ENCODE measurements at regions not wholly inside any gene's neighbourhood (a gene's known extent, or its start where the extent isn't known, plus 50 kb on each side); places are given as distances from the start of the nearest gene placed in this dataset.

DNA sequence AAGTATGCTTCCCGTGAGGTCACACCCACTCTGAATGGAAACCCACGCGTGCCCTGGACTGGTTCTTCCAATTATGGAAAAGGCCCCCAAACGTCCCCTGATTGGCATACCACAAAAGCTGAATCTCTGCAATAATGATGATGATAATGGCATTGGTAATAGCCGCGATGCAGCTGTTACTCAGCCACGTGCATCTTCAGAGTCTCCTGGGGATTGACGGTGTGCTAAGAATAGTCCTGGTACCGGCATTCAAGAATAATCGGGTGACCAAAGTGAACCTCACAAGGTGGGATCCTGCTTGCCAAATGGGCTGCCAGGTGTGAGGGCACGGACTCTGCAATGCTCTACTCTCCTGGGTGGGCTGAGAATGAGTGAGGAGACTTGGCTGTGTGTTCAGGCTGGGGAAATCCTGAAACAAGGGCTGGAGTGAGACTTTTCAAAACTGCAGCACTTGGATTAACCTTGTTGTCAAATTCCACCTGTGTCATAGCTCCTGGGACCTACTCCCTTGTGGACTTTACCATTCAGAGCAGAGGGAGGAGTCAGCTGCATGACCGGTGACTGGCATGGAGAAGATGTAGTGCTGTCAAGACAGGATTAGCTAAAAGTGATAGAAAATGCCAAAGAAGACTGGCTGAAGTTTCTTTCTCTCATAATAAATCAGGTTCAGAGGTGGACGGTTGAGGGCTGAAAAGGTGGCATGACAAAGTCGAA, 615.4 kb downstream of the MID1IP1 start:
- Histone ChIP-seq H3K4me1 (ENCODE audit: control insufficient read depth, insufficient read depth, low read length, poor library complexity, severe bottlenecking) (peaks cover 9% of the 10 kb centered on the region), H3K27ac (ENCODE audit: low read depth, low read length, severe bottlenecking) (no peak overlapping the region), H3K9me3 (ENCODE audit: control insufficient read depth, low read length) (no peaks in the 10 kb centered on the region), H3K36me3 (ENCODE audit: control insufficient read depth, insufficient read depth, low read length) (no peaks in the 10 kb centered on the region), H3K4me3 (ENCODE audit: extremely low read depth, insufficient read depth, low read length, poor library complexity, severe bottlenecking) (no peak overlapping the region)
- WGBS, 2 experiments (ENCODE audit: insufficient coverage in 2 of 2) = 96% methylated on average over 11 of the region's 14 CpGs; no CpG with 5 or more reads in 1 of the 2 experiments

DNA sequence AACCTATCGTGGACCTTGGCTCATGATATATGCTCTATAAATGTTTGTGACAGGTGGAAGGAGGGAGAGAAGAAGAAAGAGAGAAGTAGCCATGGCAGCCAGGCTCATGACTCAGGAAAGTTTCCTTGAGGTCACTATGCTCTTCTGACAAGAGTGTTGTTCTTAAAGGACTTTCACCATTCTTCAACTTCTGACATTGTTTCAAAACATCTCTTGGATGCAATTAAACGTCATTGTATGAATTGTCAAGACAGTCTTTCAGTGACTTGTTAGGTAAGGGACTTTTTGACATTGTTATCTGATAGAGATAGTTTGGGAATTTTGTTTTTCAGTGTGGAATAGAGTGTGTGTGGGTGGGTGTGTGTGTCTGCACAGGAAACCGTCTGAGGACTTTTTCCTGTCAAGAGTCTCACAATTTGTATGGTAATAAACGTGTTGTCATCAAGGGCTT, 617.0 kb downstream of the MID1IP1 start:
- Histone ChIP-seq H3K4me3 (ENCODE audit: extremely low read depth, insufficient read depth, low read length, poor library complexity, severe bottlenecking) (no peak overlapping the region), H3K36me3 (ENCODE audit: control insufficient read depth, insufficient read depth, low read length) (no peaks in the 10 kb centered on the region), H3K27ac (ENCODE audit: low read depth, low read length, severe bottlenecking) (no peak overlapping the region), H3K9me3 (ENCODE audit: control insufficient read depth, low read length) (no peaks in the 10 kb centered on the region), H3K4me1 (ENCODE audit: control insufficient read depth, insufficient read depth, low read length, poor library complexity, severe bottlenecking) (peaks cover 9% of the 10 kb centered on the region)
- 63% methylated on average over 4 of the region's 4 CpGs; no CpG with 5 or more reads in 1 of the 2 experiments for WGBS, 2 experiments (ENCODE audit: insufficient coverage in 2 of 2)

DNA sequence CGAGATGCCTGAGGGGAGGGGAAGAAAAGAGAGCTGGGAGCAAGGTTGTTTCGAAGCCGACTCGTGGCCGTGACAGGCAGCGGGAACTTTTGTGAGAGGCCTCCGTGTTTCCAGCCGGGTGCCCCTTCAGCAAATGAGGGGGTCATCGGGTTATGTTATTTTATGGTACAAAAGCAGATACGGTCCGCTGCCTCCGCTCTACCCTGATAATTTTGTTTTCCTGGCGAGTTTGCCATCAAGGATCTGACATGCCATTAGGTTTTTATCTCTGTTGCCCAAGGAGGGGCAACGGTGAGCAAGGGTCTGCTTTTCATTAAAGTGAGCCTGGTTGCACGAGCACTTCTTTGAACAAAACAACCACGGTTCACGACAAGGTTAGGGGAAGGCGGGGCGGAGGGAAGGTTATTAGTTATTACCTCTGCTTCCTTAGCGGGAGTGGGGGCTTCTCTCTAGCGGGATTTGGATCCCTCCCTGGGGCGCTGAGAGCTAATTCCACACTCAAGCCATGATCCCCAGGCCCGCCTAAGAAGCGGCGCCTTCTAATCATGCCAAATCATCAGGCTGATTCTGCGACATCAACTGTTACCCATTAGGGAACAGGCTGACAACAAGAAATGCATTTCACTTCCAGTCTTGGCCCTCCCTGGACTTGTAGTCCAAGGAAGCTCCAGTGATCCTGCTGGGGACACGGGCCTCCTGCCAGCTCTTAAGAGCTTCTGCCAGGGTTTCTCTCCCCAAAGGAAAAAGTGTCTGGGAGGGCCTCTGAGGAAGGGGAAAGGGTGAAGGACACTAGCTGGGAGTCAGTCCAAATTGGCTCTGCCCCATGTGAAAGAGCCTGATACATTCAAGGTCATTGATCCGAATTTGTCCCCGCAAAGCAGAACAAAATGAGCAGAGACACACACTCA, 617.7 kb downstream of the MID1IP1 start:
- Histone ChIP-seq H3K27ac (ENCODE audit: low read depth, low read length, severe bottlenecking) (peak overlapping the region; percentile 45), H3K4me1 (ENCODE audit: control insufficient read depth, insufficient read depth, low read length, poor library complexity, severe bottlenecking) (peaks cover 9% of the 10 kb centered on the region), H3K4me3 (ENCODE audit: extremely low read depth, insufficient read depth, low read length, poor library complexity, severe bottlenecking) (no peak overlapping the region), H3K36me3 (ENCODE audit: control insufficient read depth, insufficient read depth, low read length) (no peaks in the 10 kb centered on the region), H3K9me3 (ENCODE audit: control insufficient read depth, low read length) (no peaks in the 10 kb centered on the region)
- 73 to 92% methylated on average over 8 to 10 of the region's 29 CpGs for WGBS, 2 experiments (ENCODE audit: insufficient coverage in 2 of 2)

DNA sequence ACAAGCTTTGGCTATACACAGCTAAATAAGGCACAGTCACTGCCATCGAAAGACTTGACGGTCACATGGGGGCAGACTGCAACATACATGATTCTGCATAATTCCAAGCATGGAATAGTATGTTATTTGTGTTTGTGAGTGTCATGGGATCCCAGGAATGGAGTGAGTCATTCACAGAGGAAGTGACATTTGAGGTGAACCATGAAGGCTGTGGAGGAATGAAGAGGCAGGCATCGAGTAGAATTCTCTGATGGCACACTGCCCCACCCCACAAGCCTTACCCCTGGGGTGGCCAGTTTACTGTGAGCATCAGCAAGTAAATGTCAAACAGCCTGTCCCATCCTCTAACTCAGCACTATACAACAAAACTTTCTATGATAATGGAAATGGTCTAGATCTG, 619.7 kb downstream of the MID1IP1 start:
- no peak overlapping the region for H3K27ac ChIP-seq (ENCODE audit: low read depth, low read length, severe bottlenecking)
- no peaks in the 10 kb centered on the region for H3K9me3 ChIP-seq (ENCODE audit: control insufficient read depth, low read length)
- WGBS, 2 experiments (ENCODE audit: insufficient coverage in 2 of 2) = no CpG with 5 or more reads among the region's 3 CpGs
- no peak overlapping the region for H3K4me3 ChIP-seq (ENCODE audit: extremely low read depth, insufficient read depth, low read length, poor library complexity, severe bottlenecking)
- H3K36me3 ChIP-seq (ENCODE audit: control insufficient read depth, insufficient read depth, low read length) = no peaks in the 10 kb centered on the region
- peaks cover 9% of the 10 kb centered on the region for H3K4me1 ChIP-seq (ENCODE audit: control insufficient read depth, insufficient read depth, low read length, poor library complexity, severe bottlenecking)

DNA sequence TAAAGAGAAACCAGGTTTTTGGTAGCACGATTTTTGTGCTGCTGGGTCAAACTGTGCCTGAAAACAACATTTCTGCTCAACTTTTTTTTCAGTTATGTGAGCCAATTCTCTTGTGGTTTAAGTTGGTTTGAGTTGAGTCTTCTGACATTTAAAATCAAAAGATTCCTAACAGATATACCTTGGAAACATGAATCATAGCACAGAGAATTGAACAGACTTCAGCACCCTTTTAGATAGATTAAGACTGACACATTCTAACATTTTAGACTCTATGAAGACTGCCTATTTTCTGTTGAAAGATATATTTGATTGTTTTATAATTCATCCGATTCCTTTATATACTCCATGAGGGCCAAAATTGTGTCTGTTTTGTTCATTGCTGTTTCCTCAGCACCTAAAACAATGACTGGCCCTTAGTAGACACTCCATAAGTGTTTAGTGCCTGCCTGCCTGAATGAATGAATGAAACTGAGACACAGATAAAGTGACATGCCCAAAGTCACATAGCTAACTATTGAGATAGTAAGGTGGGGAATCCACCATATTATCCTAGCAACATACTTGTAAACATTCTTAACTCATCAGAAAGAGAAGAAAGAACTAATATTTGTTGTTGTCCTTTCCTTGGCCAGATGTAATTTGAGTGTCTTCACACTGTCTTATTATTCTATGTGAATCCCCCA, 624.0 kb downstream of the MID1IP1 start:
- H3K4me3 ChIP-seq (ENCODE audit: extremely low read depth, insufficient read depth, low read length, poor library complexity, severe bottlenecking) = no peak overlapping the region
- H3K36me3 ChIP-seq (ENCODE audit: control insufficient read depth, insufficient read depth, low read length) = no peaks in the 10 kb centered on the region
- H3K9me3 ChIP-seq (ENCODE audit: control insufficient read depth, low read length) = no peaks in the 10 kb centered on the region
- WGBS, 2 experiments (ENCODE audit: insufficient coverage in 2 of 2) = no CpG with 5 or more reads among the region's 2 CpGs
- peaks cover 12% of the 10 kb centered on the region for H3K4me1 ChIP-seq (ENCODE audit: control insufficient read depth, insufficient read depth, low read length, poor library complexity, severe bottlenecking)
- no peak overlapping the region for H3K27ac ChIP-seq (ENCODE audit: low read depth, low read length, severe bottlenecking)

DNA sequence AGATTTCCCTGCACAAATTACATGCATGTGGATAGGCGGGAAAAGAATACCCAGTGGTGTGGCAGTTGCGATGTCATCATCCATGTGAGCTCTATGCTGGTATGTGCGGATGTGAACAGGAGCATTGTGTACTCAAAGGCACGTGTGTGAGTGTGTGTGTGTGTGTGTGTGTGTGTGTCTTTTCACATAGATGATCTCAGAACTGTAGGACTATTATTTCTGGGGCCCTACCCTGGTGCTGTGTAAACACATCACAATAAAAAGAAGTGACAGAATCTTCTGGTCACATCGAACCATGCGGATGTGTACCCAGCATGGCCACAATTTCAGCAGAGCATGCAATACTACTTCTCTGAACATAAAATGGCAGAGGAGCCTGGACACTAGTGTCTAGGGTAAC, 624.8 kb downstream of the MID1IP1 start:
- no peaks in the 10 kb centered on the region for H3K36me3 ChIP-seq (ENCODE audit: control insufficient read depth, insufficient read depth, low read length)
- no peak overlapping the region for H3K4me3 ChIP-seq (ENCODE audit: extremely low read depth, insufficient read depth, low read length, poor library complexity, severe bottlenecking)
- H3K27ac ChIP-seq (ENCODE audit: low read depth, low read length, severe bottlenecking) = no peak overlapping the region
- peaks cover 8% of the 10 kb centered on the region for H3K4me1 ChIP-seq (ENCODE audit: control insufficient read depth, insufficient read depth, low read length, poor library complexity, severe bottlenecking)
- WGBS, 2 experiments (ENCODE audit: insufficient coverage in 2 of 2) = 100% methylated on average over 2 of the region's 6 CpGs; no CpG with 5 or more reads in 1 of the 2 experiments
- no peaks in the 10 kb centered on the region for H3K9me3 ChIP-seq (ENCODE audit: control insufficient read depth, low read length)

DNA sequence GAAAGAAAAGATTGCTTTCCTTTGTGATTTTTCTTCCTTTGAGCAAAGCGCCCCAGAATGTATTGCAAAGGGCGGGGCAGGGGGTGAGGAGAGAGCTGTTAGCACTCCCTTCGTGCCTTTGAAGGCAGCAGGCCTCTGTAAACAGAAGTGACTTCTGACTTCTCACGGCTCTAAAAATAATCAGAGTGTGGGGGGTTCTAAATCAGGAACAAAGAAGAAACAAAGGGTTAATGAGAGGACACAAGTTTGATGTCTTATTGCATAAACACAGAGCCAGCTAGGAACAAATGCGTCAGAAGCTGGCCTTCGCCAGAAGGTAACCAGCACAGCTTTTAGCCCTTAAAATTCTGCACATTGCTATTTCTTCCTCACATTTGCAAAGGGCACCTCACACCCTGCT, 626.2 kb downstream of the MID1IP1 start:
- WGBS, 2 experiments (ENCODE audit: insufficient coverage in 2 of 2) = 40 to 60% methylated on average over 1 of the region's 6 CpGs
- Histone ChIP-seq H3K4me3 (ENCODE audit: extremely low read depth, insufficient read depth, low read length, poor library complexity, severe bottlenecking) (no peak overlapping the region), H3K27ac (ENCODE audit: low read depth, low read length, severe bottlenecking) (peak overlapping the region; percentile 72), H3K4me1 (ENCODE audit: control insufficient read depth, insufficient read depth, low read length, poor library complexity, severe bottlenecking) (peaks cover 8% of the 10 kb centered on the region), H3K36me3 (ENCODE audit: control insufficient read depth, insufficient read depth, low read length) (no peaks in the 10 kb centered on the region), H3K9me3 (ENCODE audit: control insufficient read depth, low read length) (no peaks in the 10 kb centered on the region)

DNA sequence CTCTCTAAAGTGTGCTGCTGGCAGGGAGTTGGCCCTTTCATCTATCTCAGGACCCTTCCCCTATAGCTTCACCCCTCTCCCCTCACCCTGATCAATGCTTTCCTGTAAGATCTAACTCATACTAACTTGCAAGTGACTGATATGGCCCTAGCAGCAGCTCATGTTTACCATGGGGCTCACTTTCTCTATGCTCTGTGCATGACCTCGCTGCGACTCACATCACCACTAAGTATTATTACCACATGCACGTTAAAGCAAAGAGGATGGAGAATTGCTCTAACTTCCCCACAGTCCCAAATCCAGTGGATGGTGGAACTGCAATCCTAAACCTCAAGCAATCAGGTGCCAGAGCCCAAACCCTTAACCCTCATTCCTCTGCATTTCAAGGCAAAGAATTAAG, 626.6 kb downstream of the MID1IP1 start:
- Histone ChIP-seq H3K9me3 (ENCODE audit: control insufficient read depth, low read length) (no peaks in the 10 kb centered on the region), H3K27ac (ENCODE audit: low read depth, low read length, severe bottlenecking) (peak overlapping the region; percentile 72), H3K36me3 (ENCODE audit: control insufficient read depth, insufficient read depth, low read length) (no peaks in the 10 kb centered on the region), H3K4me1 (ENCODE audit: control insufficient read depth, insufficient read depth, low read length, poor library complexity, severe bottlenecking) (peaks cover 8% of the 10 kb centered on the region), H3K4me3 (ENCODE audit: extremely low read depth, insufficient read depth, low read length, poor library complexity, severe bottlenecking) (no peak overlapping the region)
- WGBS, 2 experiments (ENCODE audit: insufficient coverage in 2 of 2) = 90% methylated on average over 2 of the region's 3 CpGs; no CpG with 5 or more reads in 1 of the 2 experiments

DNA sequence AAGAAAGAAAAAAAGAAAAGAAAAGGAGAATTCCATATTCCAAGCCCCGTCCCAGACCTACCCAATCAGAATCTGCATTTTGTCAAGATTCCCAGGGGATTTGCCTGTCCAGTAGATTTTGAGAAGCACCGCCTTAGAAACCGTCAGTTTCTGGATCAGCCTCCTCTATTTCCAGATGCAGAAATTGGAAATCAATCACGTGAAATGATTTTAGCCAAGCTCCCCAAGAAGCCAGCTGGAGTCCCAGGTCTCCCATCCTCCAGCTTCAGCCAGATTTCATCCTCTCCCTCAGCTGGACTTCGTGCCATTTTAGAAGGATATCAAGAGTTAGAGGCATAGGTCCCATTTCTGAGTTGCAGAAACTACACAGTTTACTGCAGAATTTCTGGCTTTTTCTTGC, 629.3 kb downstream of the MID1IP1 start:
- H3K4me3 ChIP-seq (ENCODE audit: extremely low read depth, insufficient read depth, low read length, poor library complexity, severe bottlenecking) = no peak overlapping the region
- H3K4me1 ChIP-seq (ENCODE audit: control insufficient read depth, insufficient read depth, low read length, poor library complexity, severe bottlenecking) = peaks cover 8% of the 10 kb centered on the region
- WGBS, 2 experiments (ENCODE audit: insufficient coverage in 2 of 2) = 80 to 100% methylated on average over 1 to 3 of the region's 5 CpGs
- H3K9me3 ChIP-seq (ENCODE audit: control insufficient read depth, low read length) = no peaks in the 10 kb centered on the region
- no peaks in the 10 kb centered on the region for H3K36me3 ChIP-seq (ENCODE audit: control insufficient read depth, insufficient read depth, low read length)
- H3K27ac ChIP-seq (ENCODE audit: low read depth, low read length, severe bottlenecking) = no peak overlapping the region

DNA sequence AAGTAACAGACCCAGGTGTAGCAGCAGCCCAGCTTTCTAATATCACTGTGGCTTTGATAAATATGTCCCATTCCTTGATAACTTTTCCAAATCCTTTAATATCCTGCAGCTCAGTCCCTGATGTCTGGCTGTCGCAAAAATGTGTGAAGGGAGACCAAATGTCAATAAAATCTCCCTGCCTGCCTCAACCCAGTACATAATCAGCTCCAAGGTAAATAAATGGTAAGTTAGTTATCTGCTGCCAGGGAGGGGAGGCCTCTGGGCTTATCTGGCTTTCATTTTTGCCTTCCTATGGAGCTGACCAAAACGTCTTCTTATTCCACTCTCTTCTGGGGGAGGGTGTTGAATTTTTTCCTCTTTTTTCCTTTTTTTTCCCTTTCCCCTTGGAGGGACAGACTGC, 630.6 kb downstream of the MID1IP1 start:
- no CpG with 5 or more reads among the region's 2 CpGs for WGBS, 2 experiments (ENCODE audit: insufficient coverage in 2 of 2)
- no peaks in the 10 kb centered on the region for H3K9me3 ChIP-seq (ENCODE audit: control insufficient read depth, low read length)
- H3K4me1 ChIP-seq (ENCODE audit: control insufficient read depth, insufficient read depth, low read length, poor library complexity, severe bottlenecking) = peaks cover 7% of the 10 kb centered on the region
- H3K36me3 ChIP-seq (ENCODE audit: control insufficient read depth, insufficient read depth, low read length) = no peaks in the 10 kb centered on the region
- no peak overlapping the region for H3K27ac ChIP-seq (ENCODE audit: low read depth, low read length, severe bottlenecking)
- no peak overlapping the region for H3K4me3 ChIP-seq (ENCODE audit: extremely low read depth, insufficient read depth, low read length, poor library complexity, severe bottlenecking)

All from mesodermal cell (in vitro differentiated cells).